ENCODE measurements at regions not wholly inside any gene's neighbourhood (a gene's known extent, or its start where the extent isn't known, plus 50 kb on each side); places are given as distances from the start of the nearest gene placed in this dataset.

DNA sequence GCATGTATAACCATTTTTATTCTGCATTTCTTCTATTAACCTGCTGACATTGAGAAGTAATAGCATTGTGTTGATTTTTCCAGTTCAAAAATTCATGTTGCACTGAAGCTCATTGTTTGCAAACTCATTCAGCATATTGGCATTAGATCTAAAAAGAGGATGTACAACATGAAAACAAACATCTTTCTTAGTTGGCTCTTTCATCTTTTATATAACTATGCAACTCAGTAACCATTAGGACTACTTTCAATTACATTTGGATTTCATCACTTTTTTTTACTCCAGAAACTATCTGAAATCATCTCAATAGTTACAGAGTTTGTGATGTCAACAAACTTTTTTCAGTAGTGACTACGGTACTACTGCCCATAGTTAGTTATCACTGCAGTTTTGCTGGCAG, 346.0 kb upstream of the EPHA5 start:
- POLR2A ChIA-PET: no interaction called here
- Histone ChIP-seq H3K9me1 (replicated peaks; ENCODE audit: control insufficient read depth, extremely low read depth, insufficient read depth, low read length) (no peaks in the 10 kb centered on the region), H3K4me3 (replicated peaks in 1 of 3; ENCODE audit: insufficient read depth in 1 of 3, low read depth in 1 of 3, low read length in 3 of 3) (no peak overlapping the region), H3K27me3 (ENCODE audit: control insufficient read depth in 2 of 2, insufficient read depth in 2 of 2, low read length in 2 of 2) (no peaks in the 10 kb centered on the region), H3K4me2 (ENCODE audit: insufficient read depth, low read length) (no peak overlapping the region), H3K27ac (ENCODE audit: insufficient read depth, low read depth, low read length) (no peak overlapping the region), H4K20me1 (replicated peaks; ENCODE audit: control insufficient read depth, extremely low read depth, insufficient read depth, low read length) (no peaks in the 10 kb centered on the region), H3K79me2 (ENCODE audit: control insufficient read depth, insufficient read depth, low read length) (no peaks in the 10 kb centered on the region), H3K36me3 (ENCODE audit: control insufficient read depth in 2 of 2, extremely low read depth in 1 of 2, insufficient read depth in 2 of 2, low read length in 2 of 2) (no peaks in the 10 kb centered on the region), H3K4me1 (ENCODE audit: control insufficient read depth, extremely low read depth, insufficient read depth, low read length) (no peaks in the 10 kb centered on the region), H2AFZ (ENCODE audit: low read depth, low read length) (no peak overlapping the region), H3K9ac (replicated peaks; ENCODE audit: extremely low read depth, insufficient read depth, low read length) (no peak overlapping the region), H3K9me3 (replicated peaks; ENCODE audit: control insufficient read depth, insufficient read depth, low read length) (no peaks in the 10 kb centered on the region)
- CTCF ChIA-PET: no interaction called here
- DNase-seq (ENCODE audit: low read depth, low spot score) (no peak), FAIRE-seq (no peak)
- BruUV-seq (replicated peaks): no TSS peak
- intact Hi-C loops (cut with micrococcal nuclease): no loop called here
- TF ChIP-seq CTCF (IDR thresholded peaks at IDR 0.05; ENCODE audit: extremely low read depth in 1 of 2, insufficient read depth in 1 of 2, low read depth in 1 of 2, low read length in 2 of 2) (no peak), POLR2AphosphoS5 (IDR thresholded peaks at IDR 0.05; ENCODE audit: insufficient read depth, low read depth, low read length) (no peak), EZH2 (IDR thresholded peaks at IDR 0.05; ENCODE audit: borderline replicate concordance, low read depth, low read length, severe bottlenecking) (no peak), POLR2A (IDR thresholded peaks at IDR 0.05; ENCODE audit: low read depth, low read length) (no peak), JUN (IDR thresholded peaks at IDR 0.05; ENCODE audit: borderline replicate concordance, insufficient read depth, insufficient read length, low read depth) (no peak), MYC (IDR thresholded peaks at IDR 0.05; ENCODE audit: low read depth, low read length) (no peak), FOS (IDR thresholded peaks at IDR 0.05; ENCODE audit: borderline replicate concordance, insufficient read depth, low read length) (no peak), GATA2 (IDR thresholded peaks at IDR 0.05; ENCODE audit: insufficient read depth, insufficient read length, low read depth, low read length) (no peak)
- TF ChIP-seq, protein P1, sequence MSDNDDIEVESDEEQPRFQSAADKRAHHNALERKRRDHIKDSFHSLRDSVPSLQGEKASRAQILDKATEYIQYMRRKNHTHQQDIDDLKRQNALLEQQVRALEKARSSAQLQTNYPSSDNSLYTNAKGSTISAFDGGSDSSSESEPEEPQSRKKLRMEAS (IDR thresholded peaks at IDR 0.05; ENCODE audit: insufficient read depth, insufficient read length): no peak
- dilution Hi-C loops (cut with MboI; ENCODE audit: extremely low pct_ligation_motif_present, low sequenced_read_pairs): no loop called here

Measured in endothelial cell of umbilical vein (primary cell).